Stimulated activated CD4-positive, alpha-beta T cell treated with anti-CD3 and anti-CD28 coated beads, Interleukin-1b, Interleukin-23, amount 100 ng/mL, for 48 hours (primary cell): ENCODE measurements at regions not wholly inside any gene's neighbourhood (a gene's known extent, or its start where the extent isn't known, plus 50 kb on each side); places are given as distances from the start of the nearest gene placed in this dataset.

Experiments
- DNase-seq: peaks from one replicate; pipeline ENCODE4 v3.0.0-alpha.2; 2020

DNA sequence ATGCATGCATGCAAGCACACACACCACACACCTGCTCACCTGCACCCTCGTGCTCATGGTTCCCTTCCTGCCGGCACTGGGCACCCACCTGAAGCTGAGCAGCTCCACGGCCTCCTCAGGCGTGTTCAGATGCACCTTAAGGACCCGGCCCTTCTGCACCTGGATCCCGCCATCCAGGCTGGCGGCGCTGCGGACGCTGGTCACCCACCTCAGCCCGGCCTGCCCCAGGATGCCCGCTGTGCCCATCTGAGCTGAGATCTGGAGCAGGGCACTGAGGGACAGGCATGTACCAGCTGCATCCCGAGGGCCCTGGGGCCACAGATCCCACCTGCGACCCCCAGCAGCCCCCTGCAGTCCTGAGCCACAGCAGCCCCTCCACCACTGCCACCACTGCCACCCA is 110.0 kb downstream of the LITAF start:
- no peak for DNase-seq

DNA sequence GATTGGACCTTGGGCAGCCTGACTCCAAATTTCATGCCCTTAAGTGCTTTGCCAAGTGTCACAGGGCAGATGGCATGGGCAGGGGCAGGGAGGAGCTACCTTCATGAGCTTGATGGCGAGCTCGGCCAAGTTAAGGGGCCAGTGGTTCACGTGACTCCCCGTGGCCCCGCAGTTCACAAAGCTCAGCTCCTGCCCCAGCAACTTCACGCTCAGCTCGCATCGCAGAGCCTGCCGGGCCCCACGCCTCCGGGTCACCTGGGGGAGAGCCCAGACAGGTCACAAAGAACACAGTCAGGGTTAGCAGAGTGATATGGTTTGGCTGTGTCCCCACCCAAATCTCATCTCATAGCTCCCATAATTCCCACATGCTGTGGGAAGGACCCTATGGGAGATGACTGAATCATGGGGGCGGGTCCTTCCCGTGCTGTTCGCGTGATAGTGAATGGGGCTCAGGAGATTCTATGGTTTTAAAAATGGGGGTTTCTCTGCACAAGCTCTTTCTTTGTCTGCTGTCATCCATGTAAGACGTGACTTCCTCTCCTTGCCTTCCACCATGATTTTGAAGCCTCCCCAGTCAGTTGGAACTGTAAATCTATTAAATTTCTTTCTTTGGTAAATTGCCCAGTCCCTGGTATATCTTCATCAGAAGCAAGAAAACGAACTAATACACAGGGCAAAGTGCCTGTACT is 108.1 kb downstream of the LITAF start:
- DNase-seq: no peak

DNA sequence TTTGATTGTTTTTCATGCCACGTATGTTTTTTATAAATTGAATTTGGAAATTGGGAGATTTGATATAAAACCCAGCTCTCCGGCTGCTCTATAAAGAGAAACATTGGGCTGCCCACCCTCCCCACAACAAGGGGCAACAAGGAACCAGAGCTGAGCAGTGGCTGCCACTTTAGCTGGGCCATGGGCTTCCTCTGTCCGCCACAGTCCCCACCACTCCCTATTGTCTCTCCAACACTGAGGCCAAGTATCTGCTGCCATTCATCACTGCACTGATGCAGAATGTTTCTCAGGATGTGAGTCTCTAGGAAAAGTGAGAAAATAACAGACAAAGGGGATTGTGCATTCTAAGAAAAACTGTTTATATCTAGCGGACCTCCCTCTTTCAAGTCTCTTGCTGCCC is 106.8 kb downstream of the LITAF start:
- no peak for DNase-seq

DNA sequence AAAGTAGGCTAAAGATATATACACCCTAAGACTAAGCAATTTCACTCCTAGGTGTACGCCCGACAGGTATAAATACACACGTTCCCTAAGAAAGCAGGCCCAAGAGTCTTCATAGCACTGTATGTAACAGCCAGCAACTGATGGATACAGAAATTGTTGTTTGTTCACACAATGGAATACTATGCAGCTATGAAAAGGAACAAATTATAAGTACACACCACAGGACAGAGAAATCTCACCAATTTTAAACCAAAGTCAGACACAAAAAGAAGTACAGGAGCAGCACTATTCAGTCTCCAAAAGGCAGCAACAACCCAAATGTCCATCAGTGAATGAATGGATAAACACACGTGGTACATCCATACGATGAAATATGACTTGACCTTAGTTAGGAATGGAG is 106.1 kb downstream of the LITAF start:
- DNase-seq: no peak

DNA sequence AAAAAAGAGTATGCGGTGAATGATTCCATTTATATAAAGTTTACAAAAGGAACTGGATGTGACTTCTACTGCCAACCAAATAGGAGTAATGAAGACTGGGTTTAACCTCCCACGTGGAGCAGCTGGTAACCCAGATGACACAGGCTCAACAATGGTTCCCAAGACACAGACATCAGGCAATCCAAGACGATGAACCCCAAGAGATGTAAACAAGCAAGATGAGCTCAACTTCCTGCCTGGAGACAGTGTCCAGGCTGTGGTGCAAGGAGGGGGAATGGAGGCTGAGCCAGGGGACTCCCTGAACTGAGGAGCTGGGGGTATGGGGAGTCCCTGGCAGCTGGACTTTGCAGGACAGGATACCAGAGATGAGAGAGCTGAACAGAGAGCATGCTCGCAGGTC is 104.7 kb downstream of the LITAF start:
- no peak for DNase-seq

DNA sequence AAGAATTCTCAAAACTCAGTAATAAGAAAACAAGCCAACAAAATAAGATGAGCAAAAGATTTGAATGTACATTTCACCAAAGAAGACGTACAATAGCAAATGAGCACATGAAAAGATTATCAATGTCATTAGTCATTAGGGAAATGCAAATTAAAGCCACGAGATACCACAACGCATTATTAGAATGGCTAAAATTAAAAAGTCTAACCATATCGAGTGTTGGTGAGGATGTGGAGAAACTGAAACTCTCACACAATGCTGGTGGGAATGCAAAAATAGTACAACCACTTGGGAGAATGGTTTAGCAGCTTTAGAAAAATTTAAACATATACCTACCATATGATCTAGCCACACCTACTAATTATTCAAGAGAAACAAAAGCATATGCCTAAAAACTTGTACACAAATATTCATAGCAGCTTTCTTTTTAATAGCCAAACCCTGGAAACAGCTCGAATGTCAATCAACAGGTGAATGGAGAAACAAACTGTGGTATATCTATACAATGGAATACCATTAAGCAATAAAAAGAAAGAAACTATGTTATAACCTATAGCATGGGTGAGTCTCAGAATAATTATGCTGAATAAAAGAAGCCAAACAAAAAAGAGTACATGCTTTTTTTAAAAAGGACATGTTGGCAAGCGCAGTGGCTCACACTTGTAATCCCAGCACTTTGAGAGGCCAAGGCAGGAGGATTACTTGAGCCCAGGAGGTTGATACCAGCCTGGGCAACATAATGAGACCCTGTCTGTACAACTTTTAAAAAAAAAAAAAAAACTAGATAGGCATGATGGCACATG is 103.6 kb downstream of the LITAF start:
- no peak for DNase-seq

DNA sequence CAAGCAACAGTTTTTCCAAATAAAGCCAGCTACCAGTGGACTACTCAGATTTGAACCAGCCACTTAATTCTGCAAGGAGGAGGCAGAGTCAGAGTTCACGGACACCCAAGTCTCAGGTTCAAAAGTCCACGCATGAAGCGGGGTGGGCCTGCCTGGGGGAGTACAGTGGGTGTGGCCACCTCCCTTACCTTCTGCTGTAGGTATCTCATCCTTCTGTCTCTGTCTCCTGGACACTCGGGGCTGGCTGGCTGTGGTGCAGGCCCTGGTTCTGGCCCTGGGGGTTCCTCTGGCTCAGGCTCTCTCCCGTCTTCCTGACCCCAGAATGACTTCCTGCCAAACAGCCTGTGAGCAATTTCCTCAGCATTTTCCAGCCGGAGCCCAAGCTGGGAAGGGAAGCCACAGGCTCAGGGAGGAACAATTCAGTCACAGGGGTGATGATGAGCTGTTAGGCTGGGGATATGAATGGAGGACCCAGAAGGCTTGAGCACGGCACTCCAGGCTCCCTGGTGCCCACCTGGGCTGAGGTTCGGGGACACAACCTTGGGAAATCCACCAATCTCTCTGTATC is 101.9 kb downstream of the LITAF start:
- DNase-seq: no peak

DNA sequence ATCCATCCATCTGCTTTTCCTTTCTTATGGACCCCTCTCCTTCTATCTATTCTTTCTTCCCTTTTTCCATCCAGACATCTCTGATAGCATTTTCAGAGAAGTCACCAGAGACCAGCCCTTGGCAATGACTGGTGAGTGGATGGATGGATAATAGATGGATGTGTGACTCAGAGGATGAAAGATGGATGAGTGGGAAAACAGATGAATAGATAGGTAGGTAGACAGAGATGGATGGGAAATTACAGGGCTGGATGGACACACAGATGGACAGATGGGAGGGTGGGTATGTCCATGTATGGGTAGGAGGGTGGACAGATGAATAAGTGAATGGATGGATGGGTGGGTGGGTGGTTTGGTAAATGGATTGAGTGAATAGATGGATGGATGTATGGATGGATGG is 101.0 kb downstream of the LITAF start:
- no peak for DNase-seq

DNA sequence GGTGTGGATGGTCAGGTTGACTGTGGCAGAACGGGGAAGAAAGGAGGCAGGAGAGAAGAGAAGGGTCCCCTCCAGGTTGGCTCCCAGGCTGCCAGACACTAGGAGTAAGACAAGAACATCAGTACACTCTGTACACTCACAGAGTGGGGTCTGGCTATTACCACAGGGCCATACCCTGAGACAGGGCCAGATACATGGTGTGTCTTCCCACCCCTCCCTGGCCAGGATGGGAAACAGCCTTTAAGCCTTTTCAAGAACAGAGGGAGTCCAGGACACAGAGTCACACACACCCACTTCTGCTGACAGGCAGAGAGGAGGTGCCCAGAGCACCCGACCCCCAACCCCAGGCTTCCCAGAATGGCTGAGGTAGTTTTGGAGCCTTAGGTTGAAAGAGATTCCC is 99.4 kb downstream of the LITAF start:
- no peak for DNase-seq

DNA sequence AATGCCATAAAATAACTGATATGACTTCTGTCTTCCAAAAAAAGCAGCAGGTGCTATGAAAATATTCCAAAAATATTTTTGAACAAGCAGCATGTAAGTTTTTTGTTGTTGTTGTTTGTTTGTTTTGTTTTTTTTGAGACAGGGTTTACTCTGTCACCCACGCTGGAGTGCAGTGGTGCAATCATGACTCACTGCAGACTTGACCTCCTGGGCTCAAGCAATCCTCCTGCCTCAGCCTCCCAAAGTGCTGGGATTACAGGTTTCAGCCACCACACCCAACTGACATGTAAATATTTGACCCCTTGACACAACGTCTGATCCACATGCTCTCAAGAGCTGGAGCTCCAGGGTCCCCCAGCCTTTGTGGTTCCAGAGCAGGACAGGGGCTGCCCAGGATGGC is 98.4 kb downstream of the LITAF start:
- no peak for DNase-seq

DNA sequence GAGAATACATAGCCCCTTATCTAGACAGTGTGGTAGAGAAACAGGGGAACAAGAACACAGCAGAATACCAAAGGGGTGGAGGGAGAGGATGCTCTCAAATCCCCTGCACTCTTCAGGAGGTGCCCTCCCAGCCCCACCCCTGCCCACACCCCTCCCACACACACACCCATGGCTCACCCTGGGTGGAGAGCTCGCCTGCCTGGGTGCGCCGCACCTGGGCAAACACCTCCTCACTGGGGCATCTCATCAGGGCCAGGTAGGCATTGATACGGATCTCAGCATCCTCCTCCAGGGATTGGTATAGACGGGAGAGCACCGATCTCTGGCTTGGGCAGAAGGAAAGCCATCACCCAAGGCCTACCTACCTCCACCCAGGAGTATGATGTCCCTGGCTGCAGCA is 95.2 kb downstream of the LITAF start:
- no peak for DNase-seq

DNA sequence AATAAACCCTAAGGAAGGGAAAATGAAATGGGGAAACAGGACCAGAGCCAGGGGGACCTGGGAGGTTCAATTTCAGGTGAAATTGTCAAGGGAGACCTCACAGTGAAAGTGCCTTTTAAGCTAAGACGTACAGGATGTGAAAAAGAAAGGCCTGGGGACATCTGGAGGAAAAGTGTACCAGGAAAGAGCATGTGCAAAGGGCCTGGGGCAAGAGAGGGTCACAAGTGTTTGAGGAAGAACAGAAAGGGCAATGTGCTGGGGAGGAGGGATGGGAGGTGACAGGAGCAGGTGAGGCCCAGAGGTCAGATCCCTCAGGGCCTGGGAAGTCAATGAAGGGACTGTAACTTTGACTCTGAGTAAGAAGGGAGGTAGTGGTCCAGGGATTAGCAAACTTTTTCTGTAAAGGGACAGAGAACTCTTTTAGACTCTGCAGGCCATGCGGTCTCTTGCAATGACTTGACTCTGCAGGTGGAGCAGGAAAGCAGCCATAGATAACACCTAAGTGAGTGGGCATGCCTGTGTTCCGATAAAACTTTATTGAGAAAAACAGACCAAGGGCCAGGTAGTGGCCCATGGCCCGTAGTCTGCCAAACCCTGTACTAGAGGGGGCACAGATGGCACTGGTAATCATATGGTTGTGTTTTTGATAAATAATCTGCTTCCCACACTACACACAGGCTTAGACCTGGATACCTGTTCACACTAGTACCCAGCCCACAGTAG is 93.8 kb downstream of the LITAF start:
- no peak for DNase-seq

DNA sequence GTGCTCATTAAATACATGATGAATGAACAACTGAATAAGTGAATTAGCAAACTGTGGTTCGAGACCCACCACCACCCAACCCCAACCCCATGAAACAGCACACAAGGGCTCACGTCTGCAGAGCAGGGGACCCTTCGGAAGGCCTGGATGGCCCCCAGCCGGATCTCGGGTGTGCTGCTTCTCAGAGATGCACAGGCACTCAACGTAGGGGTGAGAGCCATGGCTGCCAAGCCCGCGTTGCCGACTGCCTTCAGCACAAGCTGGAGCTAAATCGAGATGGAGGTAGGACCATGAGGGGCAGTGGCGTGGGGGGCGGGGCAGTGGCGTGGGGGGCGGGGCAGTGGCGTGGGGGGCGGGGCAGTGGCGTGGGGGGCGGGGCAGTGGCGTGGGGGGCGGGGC is 93.2 kb downstream of the LITAF start:
- DNase-seq: no peak

DNA sequence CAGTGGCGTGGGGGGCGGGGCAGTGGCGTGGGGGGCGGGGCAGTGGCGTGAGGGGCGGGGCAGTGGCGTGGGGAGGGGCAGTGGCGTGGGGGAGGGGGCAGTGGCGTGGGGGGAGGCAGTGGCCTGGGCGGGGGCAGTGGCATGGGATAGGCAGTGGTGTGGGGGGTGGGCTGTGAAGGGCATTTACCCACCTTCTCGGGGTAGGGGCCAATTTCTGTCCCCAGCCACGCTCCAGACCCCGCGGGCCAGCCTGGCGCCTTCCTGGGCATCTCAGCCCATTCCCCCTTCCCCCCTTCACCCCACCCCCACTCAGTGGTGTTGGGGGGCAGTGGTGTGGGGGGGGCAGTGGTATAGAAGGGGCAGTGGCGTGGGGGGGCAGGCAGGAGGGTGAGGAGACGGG is 92.7 kb downstream of the LITAF start:
- no peak for DNase-seq

DNA sequence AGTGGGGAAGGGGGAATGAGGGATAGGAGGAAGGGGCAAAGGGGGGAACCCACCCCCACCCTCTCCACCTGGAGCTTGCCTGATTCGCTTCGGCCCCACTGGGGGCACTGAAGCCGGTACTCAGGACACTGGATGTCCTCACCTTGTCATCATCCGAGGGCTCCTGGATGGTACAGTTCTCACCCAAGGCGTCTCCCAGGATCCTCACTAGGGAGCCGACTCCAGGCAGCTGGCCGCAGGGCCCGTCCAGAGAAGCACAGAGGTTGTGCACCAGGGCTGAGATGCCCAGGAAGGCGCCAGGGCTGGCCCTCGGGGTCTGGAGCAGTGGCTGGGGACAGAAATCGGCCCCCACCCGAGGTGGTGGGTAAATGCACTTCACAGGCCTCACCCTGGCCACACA is 92.3 kb downstream of the LITAF start:
- no peak for DNase-seq

DNA sequence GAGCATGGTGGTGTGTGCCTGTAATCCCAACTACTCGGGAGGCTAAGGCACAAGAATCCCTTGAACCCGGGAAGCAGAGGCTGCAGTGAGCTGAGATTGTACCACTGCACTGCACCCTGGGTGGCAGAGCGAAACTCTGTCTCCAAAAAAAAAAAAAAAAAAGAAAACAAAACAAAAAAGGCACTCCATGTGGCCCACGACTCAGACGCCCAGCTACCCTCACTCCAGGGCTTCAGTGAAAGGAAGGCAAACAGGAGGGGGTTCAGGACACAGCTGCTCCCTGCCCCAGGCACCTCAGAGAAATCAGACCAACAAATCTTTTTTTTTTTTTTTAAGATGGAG is 91.7 kb downstream of the LITAF start:
- DNase-seq: no peak
